ENCODE measurements at regions not wholly inside any gene's neighbourhood (a gene's known extent, or its start where the extent isn't known, plus 50 kb on each side); places are given as distances from the start of the nearest gene placed in this dataset.

DNA sequence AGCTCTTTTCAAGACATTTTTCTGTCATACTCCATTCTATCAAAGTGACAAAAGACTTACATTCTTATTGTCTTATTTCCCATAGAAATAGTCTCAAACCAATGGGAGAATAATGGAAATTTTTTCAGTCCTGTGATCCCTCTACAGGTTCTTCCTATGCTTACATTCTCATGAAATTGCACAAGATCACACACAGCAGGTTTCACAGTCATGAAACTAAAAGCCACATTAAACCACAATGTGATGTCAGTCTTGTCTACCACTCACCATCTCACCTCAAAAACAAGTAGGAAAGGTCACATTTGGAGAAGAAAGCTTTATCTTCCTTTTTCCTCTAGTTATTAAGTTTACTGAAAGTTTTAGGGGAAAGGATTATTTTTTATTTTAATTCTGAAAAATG is 161.0 kb upstream of the RORA start:
- TF ChIP-seq POLR2A (IDR thresholded peaks at IDR 0.05) = no peak
- TF ChIP-seq, protein P1, sequence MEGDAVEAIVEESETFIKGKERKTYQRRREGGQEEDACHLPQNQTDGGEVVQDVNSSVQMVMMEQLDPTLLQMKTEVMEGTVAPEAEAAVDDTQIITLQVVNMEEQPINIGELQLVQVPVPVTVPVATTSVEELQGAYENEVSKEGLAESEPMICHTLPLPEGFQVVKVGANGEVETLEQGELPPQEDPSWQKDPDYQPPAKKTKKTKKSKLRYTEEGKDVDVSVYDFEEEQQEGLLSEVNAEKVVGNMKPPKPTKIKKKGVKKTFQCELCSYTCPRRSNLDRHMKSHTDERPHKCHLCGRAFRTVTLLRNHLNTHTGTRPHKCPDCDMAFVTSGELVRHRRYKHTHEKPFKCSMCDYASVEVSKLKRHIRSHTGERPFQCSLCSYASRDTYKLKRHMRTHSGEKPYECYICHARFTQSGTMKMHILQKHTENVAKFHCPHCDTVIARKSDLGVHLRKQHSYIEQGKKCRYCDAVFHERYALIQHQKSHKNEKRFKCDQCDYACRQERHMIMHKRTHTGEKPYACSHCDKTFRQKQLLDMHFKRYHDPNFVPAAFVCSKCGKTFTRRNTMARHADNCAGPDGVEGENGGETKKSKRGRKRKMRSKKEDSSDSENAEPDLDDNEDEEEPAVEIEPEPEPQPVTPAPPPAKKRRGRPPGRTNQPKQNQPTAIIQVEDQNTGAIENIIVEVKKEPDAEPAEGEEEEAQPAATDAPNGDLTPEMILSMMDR (IDR thresholded peaks at IDR 0.05) = no peak
